ENCODE measurements at regions not wholly inside any gene's neighbourhood (a gene's known extent, or its start where the extent isn't known, plus 50 kb on each side); places are given as distances from the start of the nearest gene placed in this dataset.

GRCh38 chr10:33950206-33950605 is 615.7 kb upstream of the NRP1 start:
- TF ChIP-seq CTCF (IDR thresholded peaks at IDR 0.05) (no peak), POLR2A (IDR thresholded peaks at IDR 0.05) (no peak)
